GM08714 (cell line): ENCODE measurements at regions not wholly inside any gene's neighbourhood (a gene's known extent, or its start where the extent isn't known, plus 50 kb on each side); places are given as distances from the start of the nearest gene placed in this dataset.
"Not testable (repeated sequence)": the region's sequence is repeated elsewhere in the genome, so short reads cannot be mapped to it uniquely, and the experiment has no call there.

Source experiments
- H3K4me3 ChIP-seq: fragments of 200-500 bp; sonication (Bioruptor generic); 2 replicates; pipeline ENCODE4 v1.5.1; 2014; ENCODE audit warnings: mild to moderate bottlenecking, low read length, inconsistent platforms
- ZNF274 ChIP-seq: IDR thresholded peaks from 2 replicates; pipeline ENCODE4 v1.6.1; 2012; ENCODE audit warnings: mild to moderate bottlenecking, low read depth, low read length

DNA sequence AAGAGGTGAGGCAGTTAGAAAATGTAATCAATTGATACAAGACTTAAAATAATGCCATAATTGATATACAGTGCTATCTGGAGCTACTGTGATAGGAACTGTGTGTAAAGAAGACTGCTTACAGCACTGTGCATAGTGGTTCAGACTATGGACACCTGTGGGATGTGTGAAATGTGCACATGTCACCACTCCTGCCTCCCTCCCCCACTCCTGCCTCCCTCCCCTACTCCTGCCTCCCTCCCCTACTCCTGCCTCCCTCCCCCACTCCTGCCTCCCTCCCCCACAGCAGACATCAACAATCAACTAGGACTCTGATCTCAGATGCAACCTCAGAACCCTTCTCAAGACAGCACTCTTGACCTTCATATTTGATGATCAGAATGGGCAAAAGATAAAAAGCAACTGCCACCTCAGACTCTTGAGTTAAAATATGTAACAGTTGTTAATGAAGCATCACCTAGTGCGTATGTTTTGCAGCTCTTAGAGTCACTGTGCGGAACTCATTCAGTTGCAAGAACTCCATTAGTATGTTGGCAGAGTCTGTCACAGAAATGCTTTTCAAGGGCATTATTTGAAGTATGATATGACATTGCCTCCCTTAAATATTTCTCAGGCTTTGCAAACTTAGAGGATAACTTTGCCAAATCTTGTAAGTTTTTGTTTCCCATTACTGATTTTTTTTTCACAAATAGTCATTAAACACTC lies 255.2 kb upstream of the DDHD1 start:
- no peak for TF ChIP-seq ZNF274
- H3K4me3 ChIP-seq = no peak overlapping the region

DNA sequence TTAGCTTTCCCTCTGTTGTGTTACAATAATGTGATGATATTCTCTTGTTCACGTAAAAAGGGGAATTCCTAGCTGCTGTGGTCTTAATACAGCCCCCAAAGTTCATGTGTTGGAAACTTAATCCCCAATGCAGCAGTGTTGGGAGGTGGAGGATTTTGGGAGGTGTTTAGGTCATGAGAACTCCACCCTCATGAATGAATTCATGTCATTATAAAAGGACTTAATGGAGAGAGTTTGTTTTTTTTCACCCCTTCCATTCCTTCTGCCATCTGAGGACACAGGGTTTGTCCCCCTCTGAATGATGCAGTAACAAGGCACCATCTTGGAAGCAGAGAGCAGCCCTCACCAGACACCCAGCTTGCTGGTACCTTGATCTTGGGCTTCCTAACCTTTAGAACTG lies 253.4 kb upstream of the DDHD1 start:
- H3K4me3 ChIP-seq = no peak overlapping the region
- TF ChIP-seq ZNF274 = no peak

DNA sequence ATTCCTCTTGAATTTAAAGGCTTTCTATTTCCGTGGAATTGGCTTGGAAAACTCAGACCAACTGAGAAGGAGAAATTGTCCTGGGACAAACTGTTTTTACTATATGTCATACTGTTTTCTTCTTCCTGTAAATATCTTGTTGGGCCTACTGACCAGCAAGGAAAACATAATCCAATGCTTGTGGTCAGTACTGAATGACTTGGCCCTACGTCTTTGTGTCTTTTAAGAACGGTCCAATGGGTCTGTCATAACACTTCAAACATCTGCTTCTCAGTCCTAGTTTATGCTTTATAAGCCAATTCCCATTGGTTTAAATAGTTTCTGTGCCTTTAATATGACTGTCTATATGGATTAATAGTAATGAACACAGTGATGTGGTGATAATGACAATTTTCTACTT lies 248.5 kb upstream of the DDHD1 start:
- no peak for TF ChIP-seq ZNF274
- H3K4me3 ChIP-seq = no peak overlapping the region

DNA sequence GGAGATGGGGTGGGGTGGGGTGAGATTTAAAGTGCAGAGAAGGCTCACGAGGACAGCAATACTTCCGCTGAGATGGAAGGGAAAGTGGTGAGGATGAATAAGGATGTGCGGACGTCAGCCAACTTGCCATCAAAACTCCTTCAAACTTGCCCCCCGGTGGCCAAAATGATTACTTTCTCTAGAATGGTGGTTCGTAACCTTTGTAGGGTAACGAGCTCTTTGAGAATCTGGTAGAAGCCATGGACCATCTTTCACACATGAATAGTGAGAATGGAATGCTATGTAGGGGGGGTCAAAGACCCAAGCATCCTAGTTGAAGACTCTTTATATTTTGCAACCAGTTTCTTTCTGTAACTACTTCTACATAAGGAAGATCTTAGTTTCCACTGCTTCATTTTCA lies 245.9 kb upstream of the DDHD1 start:
- H3K4me3 ChIP-seq = no peak overlapping the region
- no peak for TF ChIP-seq ZNF274

DNA sequence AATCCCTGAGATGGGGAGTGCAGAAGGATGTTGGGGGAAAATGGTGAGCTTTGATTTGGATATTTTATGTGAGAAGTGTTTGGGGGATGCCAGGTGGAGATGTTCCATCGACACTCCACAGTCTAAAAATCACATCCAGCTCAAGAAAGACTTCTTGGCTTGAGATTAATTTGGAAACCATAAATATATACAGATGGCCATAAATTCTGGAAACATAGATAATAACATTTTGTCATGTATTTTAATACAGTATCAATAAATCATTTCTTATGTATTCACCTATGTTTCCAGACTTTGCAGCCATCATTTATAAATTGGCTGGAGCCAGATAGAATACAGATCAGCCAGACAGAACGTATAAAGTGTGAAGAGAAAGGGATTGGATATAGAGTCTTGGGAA lies 245.5 kb upstream of the DDHD1 start:
- no peak for TF ChIP-seq ZNF274
- no peak overlapping the region for H3K4me3 ChIP-seq

DNA sequence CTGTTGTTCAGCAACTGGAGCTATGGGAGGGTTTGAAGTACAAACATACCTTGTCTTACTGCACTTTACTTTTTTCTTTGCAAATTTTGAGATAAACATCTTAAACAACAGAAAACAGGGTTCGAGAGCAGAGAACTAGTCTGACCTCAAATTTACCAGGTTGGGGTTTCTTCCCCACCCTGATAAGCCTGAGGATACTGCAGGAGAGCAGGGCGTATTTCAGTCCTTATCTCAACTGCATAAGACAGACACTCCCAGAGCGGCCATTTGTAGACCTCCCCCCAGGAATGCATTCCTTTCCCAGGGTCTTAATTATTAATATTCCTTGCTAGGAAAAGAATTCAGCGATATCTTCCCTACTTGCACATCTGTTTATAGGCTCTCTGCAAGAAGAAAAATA lies 242.1 kb upstream of the DDHD1 start:
- not testable (repeated sequence) for H3K4me3 ChIP-seq

DNA sequence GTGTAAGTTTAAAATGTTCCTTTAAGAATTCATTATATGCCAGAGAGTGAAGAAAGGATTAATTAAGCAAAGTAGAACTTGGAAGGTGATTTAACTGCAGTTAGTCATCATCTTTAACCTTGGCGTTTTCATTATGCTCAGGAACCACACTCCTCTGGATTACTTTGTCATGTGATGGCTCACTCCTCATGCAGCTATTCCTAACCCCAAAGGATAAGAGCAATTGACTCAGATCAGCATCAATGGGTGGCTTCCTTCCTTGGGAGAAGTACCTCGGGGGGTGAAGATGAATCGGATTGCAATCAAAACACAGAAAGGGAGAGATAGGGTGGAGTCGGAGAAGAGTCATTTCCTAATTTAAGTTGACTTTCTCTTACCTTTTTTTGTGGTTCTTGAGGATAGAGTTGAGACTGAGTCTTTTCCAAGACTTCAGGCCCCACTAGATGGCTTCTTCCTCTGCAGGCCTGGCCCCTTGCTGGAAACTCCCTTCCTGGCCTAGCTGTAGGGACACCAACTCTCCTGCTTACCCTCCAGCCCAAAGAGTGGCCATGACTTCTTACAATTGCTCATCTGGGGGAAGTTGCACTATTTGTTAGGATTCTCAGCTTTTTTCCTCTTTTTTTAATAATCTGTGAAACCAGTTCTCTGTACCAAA lies 238.6 kb upstream of the DDHD1 start:
- no peak overlapping the region for H3K4me3 ChIP-seq

DNA sequence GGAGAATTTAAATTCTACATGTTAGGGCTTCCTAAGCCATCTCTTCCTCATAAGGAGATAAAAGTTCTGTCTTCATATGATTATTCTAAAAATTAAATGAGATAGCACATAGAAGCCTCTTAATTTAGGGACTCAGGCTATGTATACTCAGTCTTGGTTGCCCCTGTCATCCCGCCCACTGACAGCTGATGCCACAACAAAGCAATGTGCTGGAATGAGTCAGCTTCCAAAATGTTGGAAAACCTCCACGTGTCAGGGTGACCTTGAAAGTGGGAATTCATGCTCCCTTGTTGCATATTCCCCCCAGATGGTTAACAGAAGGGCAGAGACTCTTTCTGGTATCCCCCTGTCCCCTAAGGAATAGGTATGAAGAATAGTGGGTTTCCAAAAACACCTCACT lies 238.0 kb upstream of the DDHD1 start:
- no peak for TF ChIP-seq ZNF274
- no peak overlapping the region for H3K4me3 ChIP-seq

More for the DNA sequence above, 238.6 kb upstream of the DDHD1 start:
- TF ChIP-seq ZNF274 = no peak

DNA sequence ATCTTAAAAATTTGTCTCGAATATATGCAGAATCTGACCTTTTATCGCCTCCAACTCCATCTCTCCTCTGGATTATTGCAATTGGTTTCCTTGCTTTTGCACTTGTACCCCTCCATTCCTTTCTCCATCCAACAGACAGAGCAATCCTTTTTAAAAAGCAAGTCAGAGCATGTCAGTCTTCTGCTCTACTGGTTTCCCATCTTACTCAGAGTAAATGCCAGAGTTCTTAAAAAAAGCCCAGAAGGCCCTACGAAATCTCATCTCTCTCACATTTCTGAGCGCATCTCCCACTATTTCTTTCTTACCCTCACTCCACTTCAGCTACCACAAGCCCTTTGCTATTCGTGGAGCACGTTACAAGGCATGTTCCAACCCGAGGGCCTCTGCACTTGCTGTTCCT lies 236.9 kb upstream of the DDHD1 start:
- no peak for TF ChIP-seq ZNF274
- H3K4me3 ChIP-seq = no peak overlapping the region

DNA sequence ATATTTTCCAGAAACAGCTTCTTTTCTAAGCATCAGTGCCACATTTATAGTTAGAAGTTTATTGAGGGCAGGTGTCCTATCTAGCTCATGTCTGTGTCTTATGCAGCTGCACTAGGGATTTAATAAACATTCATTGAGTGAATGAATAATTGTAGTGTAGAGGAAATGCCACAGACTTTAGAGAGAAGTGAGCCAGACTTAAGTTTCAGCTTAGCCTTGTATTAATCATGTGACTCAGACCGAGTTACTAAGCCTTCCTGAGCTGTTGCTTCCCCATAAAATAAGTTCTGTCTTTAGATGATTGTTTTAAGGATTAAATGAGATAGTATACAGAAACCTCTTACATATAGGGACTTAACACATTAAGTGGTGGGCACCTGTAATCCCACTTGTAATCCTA lies 236.1 kb upstream of the DDHD1 start:
- H3K4me3 ChIP-seq = no peak overlapping the region
- TF ChIP-seq ZNF274 = no peak

DNA sequence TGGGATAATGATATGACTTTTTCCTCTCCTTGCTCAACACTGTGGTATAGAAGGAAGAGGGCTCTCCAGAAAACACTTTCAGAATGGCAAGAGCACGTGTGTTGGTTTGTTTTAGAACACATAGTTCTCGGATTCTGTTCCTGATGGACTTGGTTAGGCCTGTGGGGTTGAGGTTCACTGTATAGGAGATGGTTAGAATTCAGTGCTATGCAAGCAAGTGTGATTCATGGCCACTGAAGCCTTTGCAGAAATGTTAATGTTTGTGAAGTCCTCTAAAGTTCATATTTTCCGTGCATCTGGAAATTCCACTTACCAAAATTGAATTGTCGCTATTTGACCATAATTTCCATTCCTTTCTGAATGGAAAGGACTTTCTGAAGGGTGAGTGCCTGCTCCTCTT lies 233.2 kb upstream of the DDHD1 start:
- no peak for TF ChIP-seq ZNF274
- no peak overlapping the region for H3K4me3 ChIP-seq

DNA sequence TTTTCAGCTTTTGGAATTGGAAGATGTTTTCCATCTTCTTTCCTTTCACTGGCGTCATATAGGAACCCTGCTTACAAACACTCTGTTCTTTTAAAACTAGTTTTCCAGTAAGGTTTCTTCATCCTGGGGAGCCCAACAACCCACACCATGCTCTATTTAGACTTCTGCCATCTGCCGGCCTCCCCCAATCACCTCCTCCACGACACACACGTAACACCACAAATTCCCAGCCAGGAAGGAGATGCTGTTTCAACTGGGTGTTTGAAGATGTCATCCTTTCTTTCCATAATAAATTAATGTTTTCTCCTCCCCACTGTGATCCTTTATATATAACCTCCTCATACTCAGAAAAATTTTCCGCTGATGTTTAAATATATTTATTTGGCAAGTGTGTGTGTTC lies 231.4 kb upstream of the DDHD1 start:
- TF ChIP-seq ZNF274 = no peak
- H3K4me3 ChIP-seq = no peak overlapping the region

DNA sequence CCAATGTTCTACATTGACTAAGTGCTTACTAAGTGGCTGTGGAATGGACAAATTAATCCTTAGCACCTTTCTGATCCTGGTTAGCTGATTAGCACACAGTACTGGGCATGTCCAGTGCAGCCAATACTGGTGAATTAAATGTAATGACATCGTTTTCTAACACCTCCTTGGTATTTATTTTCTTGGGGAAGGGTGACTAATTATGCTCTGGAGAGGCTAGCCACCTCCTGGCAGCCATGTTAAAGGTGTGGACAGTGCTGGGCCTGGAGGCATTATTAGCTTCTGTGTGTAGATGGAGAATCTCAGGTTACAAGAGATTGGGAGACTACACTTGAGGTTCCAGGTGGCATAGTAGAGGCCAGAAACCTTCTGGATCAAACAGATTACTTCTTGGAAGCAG lies 230.9 kb upstream of the DDHD1 start:
- TF ChIP-seq ZNF274 = no peak
- H3K4me3 ChIP-seq = no peak overlapping the region

DNA sequence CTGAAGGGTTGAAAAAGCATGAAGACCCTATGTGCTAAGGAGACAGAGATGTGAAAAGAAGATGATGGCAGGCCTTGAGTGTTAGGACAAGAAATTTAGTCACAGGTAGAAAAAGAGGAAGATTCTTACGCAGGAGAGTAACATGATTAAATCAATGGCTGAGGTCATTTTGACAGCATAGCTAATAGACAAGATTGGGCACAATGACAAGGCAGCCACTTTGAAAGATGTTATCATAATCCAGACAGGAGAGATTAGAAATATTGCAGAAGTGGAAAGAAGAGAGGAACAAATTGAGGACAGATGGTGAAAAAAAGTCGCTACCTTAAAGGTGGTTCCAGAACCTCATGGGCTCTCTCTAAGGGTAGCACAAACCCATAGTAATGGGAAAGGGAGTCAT lies 228.8 kb upstream of the DDHD1 start:
- TF ChIP-seq ZNF274 = no peak
- H3K4me3 ChIP-seq = no peak overlapping the region

DNA sequence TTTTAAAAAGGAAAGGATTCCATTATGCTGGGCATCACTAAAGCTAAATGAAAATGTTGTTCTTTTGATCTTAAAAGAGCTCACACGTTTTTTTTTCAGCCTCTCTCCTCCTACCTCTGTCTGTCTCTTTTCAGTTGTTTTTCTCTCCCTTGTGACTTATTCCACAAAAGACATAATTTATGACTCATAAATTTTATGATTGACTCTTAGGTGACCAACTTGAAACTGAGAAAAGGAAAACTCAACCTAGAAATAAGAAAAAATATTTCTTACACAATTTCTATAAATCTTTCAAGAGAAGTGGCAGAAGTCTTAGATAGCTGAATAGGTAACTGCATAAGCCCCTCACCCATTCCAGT lies 227.7 kb upstream of the DDHD1 start:
- no peak for TF ChIP-seq ZNF274
- no peak overlapping the region for H3K4me3 ChIP-seq
